ENCODE measurements at regions not wholly inside any gene's neighbourhood (a gene's known extent, or its start where the extent isn't known, plus 50 kb on each side); places are given as distances from the start of the nearest gene placed in this dataset.

DNA sequence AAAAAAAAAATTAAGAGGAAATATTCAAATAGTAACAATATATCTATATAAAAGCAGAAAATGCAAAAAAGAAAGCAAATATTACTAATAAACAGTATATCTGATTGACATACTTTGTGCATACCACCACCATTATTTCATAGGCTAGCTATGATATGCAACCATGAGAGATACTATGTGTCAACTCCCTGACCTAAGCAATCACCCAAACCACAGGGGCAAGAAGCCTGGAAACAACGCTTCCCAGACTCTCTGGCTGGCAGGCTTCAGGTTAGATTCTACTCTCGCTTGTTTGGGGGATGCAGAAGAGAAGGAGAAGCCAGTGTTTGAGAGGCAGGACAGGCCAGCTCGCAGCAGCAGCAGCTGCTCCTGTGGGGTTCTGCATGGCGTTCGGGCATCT, 169.3 kb upstream of the TPM1 start:
- no peak for TF ChIP-seq CTCF (IDR thresholded peaks at IDR 0.05; ENCODE audit: unreplicated experiment)
- Mint-ChIP-seq H3K27ac (ENCODE audit: unreplicated experiment) (no peak overlapping the region), H3K4me3 (ENCODE audit: low read depth, unreplicated experiment) (no peak overlapping the region), H3K4me1 (ENCODE audit: low read depth, unreplicated experiment) (no peaks in the 10 kb centered on the region), H3K36me3 (ENCODE audit: insufficient read depth, unreplicated experiment) (no peaks in the 10 kb centered on the region), H3K27me3 (ENCODE audit: unreplicated experiment) (no peaks in the 10 kb centered on the region), H3K9me3 (ENCODE audit: low read depth, unreplicated experiment) (peaks cover 5% of the 10 kb centered on the region)
- BruUV-seq (replicated peaks) = no TSS peak
- CTCF ChIA-PET = no interaction called here
- no peak for DNase-seq
- intact Hi-C loops (cut with micrococcal nuclease; ENCODE audit: unreplicated experiment) = no loop called here

GRCh38 chr15:62874064-62874463, 168.5 kb upstream of the TPM1 start:
- no peak for TF ChIP-seq CTCF (IDR thresholded peaks at IDR 0.05; ENCODE audit: unreplicated experiment)
- Mint-ChIP-seq H3K4me1 (ENCODE audit: low read depth, unreplicated experiment) (no peaks in the 10 kb centered on the region), H3K27ac (ENCODE audit: unreplicated experiment) (no peak overlapping the region), H3K36me3 (ENCODE audit: insufficient read depth, unreplicated experiment) (no peaks in the 10 kb centered on the region), H3K4me3 (ENCODE audit: low read depth, unreplicated experiment) (no peak overlapping the region), H3K9me3 (ENCODE audit: low read depth, unreplicated experiment) (peaks cover 5% of the 10 kb centered on the region), H3K27me3 (ENCODE audit: unreplicated experiment) (no peaks in the 10 kb centered on the region)
- BruUV-seq (replicated peaks) = no TSS peak
- DNase-seq = no peak
- CTCF ChIA-PET = no interaction called here
- intact Hi-C loops (cut with micrococcal nuclease; ENCODE audit: unreplicated experiment) = no loop called here

DNA sequence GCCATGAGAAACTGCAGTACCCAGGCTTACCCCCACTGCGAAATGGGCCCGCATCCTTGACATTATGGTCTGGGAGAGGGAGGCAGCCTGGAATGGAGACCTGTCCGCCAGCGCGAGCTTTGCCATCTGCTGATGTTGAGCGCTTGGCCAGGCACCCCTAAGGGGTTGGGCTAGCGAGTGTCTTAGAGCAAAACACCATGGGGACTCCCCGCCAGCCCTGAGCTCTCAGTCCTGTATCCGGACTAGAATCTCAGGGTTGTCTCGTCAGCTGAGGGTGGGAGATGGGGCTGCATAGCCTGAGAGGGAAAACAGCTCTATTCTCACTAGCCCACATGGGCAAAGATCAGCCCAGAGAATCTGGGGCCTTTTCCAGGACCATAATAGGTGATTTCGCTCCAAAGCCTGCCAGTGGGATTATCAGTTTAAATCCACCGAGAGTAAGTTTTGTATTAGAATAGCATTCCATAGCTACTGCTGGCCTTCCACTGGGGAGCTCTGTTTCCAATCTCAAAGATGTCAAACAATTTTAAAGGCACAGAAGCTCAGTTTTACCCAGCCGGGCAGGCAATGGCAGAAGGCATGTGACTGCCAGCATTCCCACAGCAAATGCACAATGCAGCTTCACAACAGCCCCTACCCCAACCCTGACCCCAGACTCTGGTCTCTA, 167.5 kb upstream of the TPM1 start:
- DNase-seq = no peak
- TF ChIP-seq CTCF (IDR thresholded peaks at IDR 0.05; ENCODE audit: unreplicated experiment) = no peak
- intact Hi-C loops (cut with micrococcal nuclease; ENCODE audit: unreplicated experiment) = no loop called here
- Mint-ChIP-seq H3K36me3 (ENCODE audit: insufficient read depth, unreplicated experiment) (no peaks in the 10 kb centered on the region), H3K4me1 (ENCODE audit: low read depth, unreplicated experiment) (no peaks in the 10 kb centered on the region), H3K27ac (ENCODE audit: unreplicated experiment) (no peak overlapping the region), H3K9me3 (ENCODE audit: low read depth, unreplicated experiment) (peaks cover 5% of the 10 kb centered on the region), H3K27me3 (ENCODE audit: unreplicated experiment) (no peaks in the 10 kb centered on the region), H3K4me3 (ENCODE audit: low read depth, unreplicated experiment) (no peak overlapping the region)
- CTCF ChIA-PET = interaction anchor here (0.8 to 1.3 kb wide), 2 partner anchors 15 to 93 kb away, joined by 3 to 6 read pairs; no protein-coding TSS in a partner anchor
- no TSS peak for BruUV-seq (replicated peaks)

DNA sequence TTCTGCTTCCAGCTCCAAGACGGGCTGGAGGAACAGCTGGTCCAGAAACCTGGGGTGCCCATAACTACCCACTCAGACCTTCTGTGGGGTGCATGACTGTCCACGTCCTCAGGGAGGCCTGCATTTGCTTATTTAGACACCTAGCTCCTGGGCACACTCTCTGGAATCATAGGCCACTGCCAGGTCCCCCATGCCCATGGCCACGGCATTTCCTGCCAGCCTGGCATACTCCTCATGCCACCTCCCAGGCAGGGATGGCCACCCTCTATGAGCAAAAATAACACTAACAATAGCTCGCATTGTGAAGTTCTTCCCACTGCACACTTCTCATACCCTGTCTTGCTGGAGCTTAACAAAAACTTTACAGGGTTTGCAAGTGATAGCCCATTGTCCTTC, 166.9 kb upstream of the TPM1 start:
- BruUV-seq (replicated peaks) = no TSS peak
- Mint-ChIP-seq H3K27ac (ENCODE audit: unreplicated experiment) (no peak overlapping the region), H3K27me3 (ENCODE audit: unreplicated experiment) (no peaks in the 10 kb centered on the region)

More for the DNA sequence above, 166.9 kb upstream of the TPM1 start:
- TF ChIP-seq CTCF (IDR thresholded peaks at IDR 0.05; ENCODE audit: unreplicated experiment) = no peak
- Mint-ChIP-seq H3K4me3 (ENCODE audit: low read depth, unreplicated experiment) (no peak overlapping the region), H3K36me3 (ENCODE audit: insufficient read depth, unreplicated experiment) (no peaks in the 10 kb centered on the region), H3K4me1 (ENCODE audit: low read depth, unreplicated experiment) (no peaks in the 10 kb centered on the region), H3K9me3 (ENCODE audit: low read depth, unreplicated experiment) (peaks cover 3% of the 10 kb centered on the region)
- no peak for DNase-seq
- intact Hi-C loops (cut with micrococcal nuclease; ENCODE audit: unreplicated experiment) = no loop called here
- CTCF ChIA-PET = interaction anchor here (0.8 to 1.3 kb wide), 2 partner anchors 15 to 94 kb away, joined by 3 to 6 read pairs; no protein-coding TSS in a partner anchor

All from Calu3 (cell line).